NT2/D1 (cell line): ENCODE measurements at regions not wholly inside any gene's neighbourhood (a gene's known extent, or its start where the extent isn't known, plus 50 kb on each side); places are given as distances from the start of the nearest gene placed in this dataset.

ENCODE experiments used
- SUZ12 ChIP-seq: IDR thresholded peaks from 2 replicates; pipeline ENCODE4 v1.6.1; 2011; ENCODE audit not compliant: insufficient read length, insufficient read depth; ENCODE audit errors: extremely low read depth
- YY1 ChIP-seq: IDR thresholded peaks from 2 replicates; pipeline ENCODE4 v1.6.1; 2011; ENCODE audit not compliant: insufficient read length, insufficient read depth
- ZNF274 ChIP-seq: IDR thresholded peaks from 2 replicates; pipeline ENCODE4 v1.6.1; 2011; ENCODE audit warnings: mild to moderate bottlenecking, low read depth, low read length

DNA sequence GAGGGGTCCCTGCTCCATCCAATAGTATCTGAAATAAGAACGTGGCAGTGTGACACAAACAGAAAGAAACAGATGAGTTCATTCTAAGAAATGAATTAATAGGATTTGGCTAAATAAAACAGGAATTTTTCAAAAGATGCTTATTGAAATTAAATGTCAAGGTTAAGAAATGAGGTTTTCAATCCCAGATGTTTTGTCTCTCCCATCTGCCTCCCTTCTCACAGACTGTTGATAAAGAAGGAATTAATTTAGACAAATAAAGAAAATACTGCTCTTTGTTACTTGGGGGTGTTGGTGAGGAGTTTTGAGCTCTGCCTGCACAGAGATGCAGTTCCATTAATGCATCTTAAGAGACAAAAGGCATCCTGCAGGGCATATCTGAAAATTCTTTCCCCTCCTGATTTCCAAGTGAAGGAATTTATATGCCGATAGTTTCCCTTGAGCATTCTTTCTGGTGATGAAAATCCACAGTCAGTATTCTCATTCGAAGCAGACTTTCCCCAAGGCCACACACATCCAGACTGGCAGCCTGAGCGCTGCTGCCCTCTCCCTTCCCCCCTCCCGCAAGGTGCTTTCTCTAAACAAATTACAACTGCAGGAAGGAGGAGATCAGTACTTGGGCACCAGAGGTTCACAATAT lies 385.4 kb upstream of the RND3 start:
- TF ChIP-seq ZNF274 (no peak), YY1 (no peak), SUZ12 (no peak)
